A673 (cell line): ENCODE measurements at regions not wholly inside any gene's neighbourhood (a gene's known extent, or its start where the extent isn't known, plus 50 kb on each side); places are given as distances from the start of the nearest gene placed in this dataset.

Experiments
- BruUV-seq: library from RNA; stranded (reverse); fragments of 400-500 nt; replicated peaks from 2 replicates; lab custom pipeline; 2021; lab: Mats Ljungman, UMichigan
- CTCF ChIA-PET: fragments of 300-600 bp; sonication (Branson Sonifier 250); formaldehyde crosslinking; loops from one replicate; lab custom pipeline; 2022; ENCODE audit warnings: antibody characterized with exemption; lab: Charles Lee
- POLR2A ChIA-PET: fragments of 300-600 bp; sonication (Branson Sonifier 250); formaldehyde crosslinking; loops from one replicate; lab custom pipeline; 2022; ENCODE audit warnings: antibody characterized with exemption; ENCODE audit not compliant: low non-redundant PET; lab: Charles Lee
- DNase-seq: peaks from one replicate; pipeline ENCODE4 v3.0.0-alpha.2; 2015; ENCODE audit warnings: low spot score
- H3K27ac ChIP-seq: fragments of 200-600 bp; sonication (generic); 2 replicates; pipeline ENCODE4 v1.5.1; 2016; ENCODE audit warnings: mixed run types, low read depth, mild to moderate bottlenecking, mixed read lengths, antibody characterized with exemption, low read length; ENCODE audit not compliant: poor library complexity, severe bottlenecking
- H3K27me3 ChIP-seq: fragments of 200-600 bp; sonication (generic); replicated peaks from 2 replicates; pipeline ENCODE4 v1.6.1; 2017; ENCODE audit warnings: mixed run types, low read depth, mild to moderate bottlenecking, mixed read lengths, antibody characterized with exemption, low read length; ENCODE audit not compliant: insufficient read depth, poor library complexity
- H3K36me3 ChIP-seq: fragments of 200-600 bp; sonication (generic); 2 replicates; pipeline ENCODE4 v1.6.1; 2016; ENCODE audit warnings: mixed run types, mild to moderate bottlenecking, mixed read lengths, antibody characterized with exemption, low read length; ENCODE audit not compliant: insufficient read depth, poor library complexity, severe bottlenecking
- H3K4me1 ChIP-seq: fragments of 200-600 bp; sonication (generic); 2 replicates; pipeline ENCODE4 v1.6.1; 2017; ENCODE audit warnings: mixed run types, mild to moderate bottlenecking, mixed read lengths, antibody characterized with exemption, low read length; ENCODE audit not compliant: insufficient read depth, poor library complexity, severe bottlenecking
- H3K4me3 ChIP-seq: fragments of 200-600 bp; sonication (generic); 2 replicates; pipeline ENCODE4 v1.5.1; 2016; ENCODE audit warnings: low read depth, mixed run types, mild to moderate bottlenecking, mixed read lengths, low read length; ENCODE audit not compliant: poor library complexity, severe bottlenecking
- H3K9me3 ChIP-seq: fragments of 200-600 bp; sonication (generic); 2 replicates; pipeline ENCODE4 v1.6.1; 2016; ENCODE audit warnings: mixed run types, low read depth, mild to moderate bottlenecking, mixed read lengths, antibody characterized with exemption, low read length; ENCODE audit not compliant: poor library complexity, severe bottlenecking
- EZH2 ChIP-seq: fragments of 200-600 bp; sonication (generic); IDR thresholded peaks from 2 replicates; pipeline ENCODE4 v1.6.1; 2017; ENCODE audit warnings: borderline replicate concordance, low read depth, mild to moderate bottlenecking, mixed read lengths, antibody characterized with exemption, low read length; ENCODE audit not compliant: poor library complexity, severe bottlenecking
- intact Hi-C: fragments of 100-400 bp; cut with micrococcal nuclease; formaldehyde crosslinking; loops from one replicate; pipeline ENCODE4 v1.10.0; 2022; ENCODE audit not compliant: unreplicated experiment
- TF ChIP-seq, protein P1 (sequence below): fragments of 300-800, 200-600 bp; sonication (generic); conservative IDR thresholded peaks from 2 replicates; pipeline ENCODE4 v1.5.1; 2017; ENCODE audit warnings: low read depth, mild to moderate bottlenecking, antibody characterized with exemption, low read length, moderate library complexity, mixed read lengths

GRCh38 chr5:25995209-25995608, 1043.2 kb downstream of the CDH9 start:
- no TSS peak for BruUV-seq
- no peaks in the 10 kb centered on the region for H3K4me1 ChIP-seq
- H3K9me3 ChIP-seq = peaks cover 9% of the 10 kb centered on the region
- ChIA-PET POLR2A (no interaction called here), CTCF (no interaction called here)
- no peak for TF ChIP-seq EZH2
- TF ChIP-seq, protein P1, sequence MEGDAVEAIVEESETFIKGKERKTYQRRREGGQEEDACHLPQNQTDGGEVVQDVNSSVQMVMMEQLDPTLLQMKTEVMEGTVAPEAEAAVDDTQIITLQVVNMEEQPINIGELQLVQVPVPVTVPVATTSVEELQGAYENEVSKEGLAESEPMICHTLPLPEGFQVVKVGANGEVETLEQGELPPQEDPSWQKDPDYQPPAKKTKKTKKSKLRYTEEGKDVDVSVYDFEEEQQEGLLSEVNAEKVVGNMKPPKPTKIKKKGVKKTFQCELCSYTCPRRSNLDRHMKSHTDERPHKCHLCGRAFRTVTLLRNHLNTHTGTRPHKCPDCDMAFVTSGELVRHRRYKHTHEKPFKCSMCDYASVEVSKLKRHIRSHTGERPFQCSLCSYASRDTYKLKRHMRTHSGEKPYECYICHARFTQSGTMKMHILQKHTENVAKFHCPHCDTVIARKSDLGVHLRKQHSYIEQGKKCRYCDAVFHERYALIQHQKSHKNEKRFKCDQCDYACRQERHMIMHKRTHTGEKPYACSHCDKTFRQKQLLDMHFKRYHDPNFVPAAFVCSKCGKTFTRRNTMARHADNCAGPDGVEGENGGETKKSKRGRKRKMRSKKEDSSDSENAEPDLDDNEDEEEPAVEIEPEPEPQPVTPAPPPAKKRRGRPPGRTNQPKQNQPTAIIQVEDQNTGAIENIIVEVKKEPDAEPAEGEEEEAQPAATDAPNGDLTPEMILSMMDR = no peak
- no peak for DNase-seq
- H3K27me3 ChIP-seq = no peaks in the 10 kb centered on the region
- H3K4me3 ChIP-seq = no peak overlapping the region
- intact Hi-C loops = no loop called here
- no peaks in the 10 kb centered on the region for H3K36me3 ChIP-seq
- no peak overlapping the region for H3K27ac ChIP-seq

DNA sequence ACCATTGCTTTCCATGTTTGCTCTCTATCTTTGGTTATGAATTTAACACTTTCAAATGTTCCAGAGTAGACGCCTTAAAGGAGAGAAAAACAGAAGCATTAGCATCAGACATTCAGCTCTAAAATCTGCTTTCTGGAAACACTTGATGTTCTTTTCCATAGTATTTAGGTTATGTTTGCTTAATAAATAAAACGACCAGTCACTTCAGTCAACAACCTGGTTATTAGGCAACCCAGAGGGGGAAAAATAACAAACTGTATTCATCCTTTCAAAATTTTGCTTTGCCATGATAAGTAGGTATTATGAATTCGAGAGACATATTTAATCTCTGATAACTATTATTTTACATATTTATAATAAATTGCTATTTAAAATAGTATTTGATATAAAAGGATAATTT, 1044.7 kb downstream of the CDH9 start:
- Histone ChIP-seq H3K27ac (no peak overlapping the region), H3K4me1 (no peaks in the 10 kb centered on the region), H3K9me3 (peaks cover 9% of the 10 kb centered on the region), H3K27me3 (no peaks in the 10 kb centered on the region), H3K36me3 (no peaks in the 10 kb centered on the region), H3K4me3 (no peak overlapping the region)
- no TSS peak for BruUV-seq
- TF ChIP-seq EZH2 = no peak
- TF ChIP-seq, protein P1 = no peak
- DNase-seq = no peak
- intact Hi-C loops = no loop called here
- ChIA-PET CTCF (no interaction called here), POLR2A (no interaction called here)

DNA sequence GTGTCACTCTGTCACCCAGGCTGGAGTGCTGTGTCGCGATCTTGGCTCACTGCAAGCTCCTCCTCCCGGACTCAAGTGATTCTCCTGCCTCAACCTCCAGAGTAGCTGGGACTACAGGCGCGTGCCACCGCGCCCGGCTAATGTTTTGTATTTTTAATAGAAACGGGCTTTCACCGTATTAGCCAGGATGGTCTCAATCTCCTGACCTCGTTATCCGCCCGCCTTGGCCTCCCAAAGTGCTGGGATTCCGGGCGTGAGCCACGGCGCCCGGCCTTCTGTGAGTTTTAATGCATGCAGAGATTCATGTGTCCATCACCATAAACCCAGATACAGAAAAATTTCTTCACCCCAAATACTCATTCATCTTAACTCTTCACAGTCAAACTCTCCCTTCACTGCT, 1046.7 kb downstream of the CDH9 start:
- peaks cover 5% of the 10 kb centered on the region for H3K9me3 ChIP-seq
- CTCF ChIA-PET = no interaction called here
- H3K4me1 ChIP-seq = no peaks in the 10 kb centered on the region
- no peaks in the 10 kb centered on the region for H3K27me3 ChIP-seq
- no peaks in the 10 kb centered on the region for H3K36me3 ChIP-seq
- intact Hi-C loops = no loop called here
- no peak overlapping the region for H3K27ac ChIP-seq
- BruUV-seq = no TSS peak
- TF ChIP-seq, protein P1 = no peak
- H3K4me3 ChIP-seq = no peak overlapping the region
- DNase-seq = no peak
- POLR2A ChIA-PET = no interaction called here
